SK-N-SH treated with all-trans-retinoic acid at 6 μM for 48 hours (cell line): ENCODE measurements at regions not wholly inside any gene's neighbourhood (a gene's known extent, or its start where the extent isn't known, plus 50 kb on each side); places are given as distances from the start of the nearest gene placed in this dataset.

Experiments
- ARNTL ChIP-seq: fragments of 450-650 bp; formaldehyde crosslinking; IDR thresholded peaks from 2 replicates; pipeline ENCODE4 v1.5.0; 2020; ENCODE audit warnings: low read depth, mild to moderate bottlenecking, moderate library complexity, borderline replicate concordance
- POU6F1 ChIP-seq: fragments of 250-450 bp; sonication (Bioruptor Pico); IDR thresholded peaks from 2 replicates; pipeline ENCODE4 v1.8.0; 2021; ENCODE audit warnings: low read depth, mild to moderate bottlenecking, moderate library complexity, borderline replicate concordance
- TOX ChIP-seq: fragments of 250-450 bp; sonication (Bioruptor Pico); IDR thresholded peaks from 2 replicates; pipeline ENCODE4 v1.8.0; 2021; ENCODE audit warnings: mild to moderate bottlenecking, moderate library complexity, borderline replicate concordance
- ZFP3 ChIP-seq: fragments of 250-450 bp; sonication (Bioruptor Pico); IDR thresholded peaks from 2 replicates; pipeline ENCODE4 v1.5.0; 2020; ENCODE audit warnings: mild to moderate bottlenecking, moderate library complexity
- TF ChIP-seq, protein P1 (sequence below): fragments of 250-450 bp; sonication (Bioruptor Pico); IDR thresholded peaks from 2 replicates; pipeline ENCODE4 v1.8.0; 2020; ENCODE audit warnings: mild to moderate bottlenecking, moderate library complexity, borderline replicate concordance

- TF ChIP-seq POU6F1 (CRISPR knock-in tag) (no peak), ZFP3 (CRISPR knock-in tag) (no peak), TOX (CRISPR knock-in tag) (no peak), ARNTL (CRISPR knock-in tag) (no peak)
- TF ChIP-seq, protein P1, sequence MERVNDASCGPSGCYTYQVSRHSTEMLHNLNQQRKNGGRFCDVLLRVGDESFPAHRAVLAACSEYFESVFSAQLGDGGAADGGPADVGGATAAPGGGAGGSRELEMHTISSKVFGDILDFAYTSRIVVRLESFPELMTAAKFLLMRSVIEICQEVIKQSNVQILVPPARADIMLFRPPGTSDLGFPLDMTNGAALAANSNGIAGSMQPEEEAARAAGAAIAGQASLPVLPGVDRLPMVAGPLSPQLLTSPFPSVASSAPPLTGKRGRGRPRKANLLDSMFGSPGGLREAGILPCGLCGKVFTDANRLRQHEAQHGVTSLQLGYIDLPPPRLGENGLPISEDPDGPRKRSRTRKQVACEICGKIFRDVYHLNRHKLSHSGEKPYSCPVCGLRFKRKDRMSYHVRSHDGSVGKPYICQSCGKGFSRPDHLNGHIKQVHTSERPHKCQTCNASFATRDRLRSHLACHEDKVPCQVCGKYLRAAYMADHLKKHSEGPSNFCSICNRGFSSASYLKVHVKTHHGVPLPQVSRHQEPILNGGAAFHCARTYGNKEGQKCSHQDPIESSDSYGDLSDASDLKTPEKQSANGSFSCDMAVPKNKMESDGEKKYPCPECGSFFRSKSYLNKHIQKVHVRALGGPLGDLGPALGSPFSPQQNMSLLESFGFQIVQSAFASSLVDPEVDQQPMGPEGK, result no peak
Observed at GRCh38 chr2:240363746-240364581, 71.5 kb upstream of the GPC1 start.
